K562 (cell line): ENCODE measurements at regions not wholly inside any gene's neighbourhood (a gene's known extent, or its start where the extent isn't known, plus 50 kb on each side); places are given as distances from the start of the nearest gene placed in this dataset.

ENCODE experiments used
- ELF1 ChIP-seq: fragments of 200-800 bp; sonication (Bioruptor generic); IDR thresholded peaks from 2 replicates; pipeline ENCODE4 v1.6.1; 2016; ENCODE audit warnings: missing genetic modification characterization, missing compliant biosample characterization
- KAT7 ChIP-seq: sonication (generic); formaldehyde crosslinking; IDR thresholded peaks from 2 replicates; pipeline ENCODE4 v1.8.0; 2022; ENCODE audit warnings: missing genetic modification reagents, mild to moderate bottlenecking, borderline replicate concordance
- MYNN ChIP-seq, 2 experiments: sonication (generic); formaldehyde crosslinking in 1 of 2; IDR thresholded peaks; 2 replicates each; pipeline versions ENCODE4 v1.5.0 to v1.6.1; 2016 to 2020; ENCODE audit warnings: antibody characterized with exemption in 1 of 2, missing genetic modification reagents in 1 of 2
- NR2C2 ChIP-seq, 2 experiments: fragments of 200-800 bp in 1 of 2; sonication (Bioruptor generic) in 1 of 2; sonication (generic) in 1 of 2; formaldehyde crosslinking in 1 of 2; IDR thresholded peaks; 2 replicates each; pipeline versions ENCODE4 v1.6.1 to v1.8.0; 2016 to 2022; ENCODE audit warnings: mild to moderate bottlenecking in 1 of 2, missing compliant biosample characterization in 1 of 2, missing genetic modification characterization in 1 of 2, missing genetic modification reagents in 1 of 2
- POU5F1 ChIP-seq: fragments of 150-350 bp; IDR thresholded peaks from 2 replicates; pipeline ENCODE4 v1.6.1; 2014; ENCODE audit warnings: borderline replicate concordance, low read length, low read depth, mild to moderate bottlenecking; ENCODE audit not compliant: partially characterized antibody
- PRDM10 ChIP-seq: fragments of 450-650 bp; IDR thresholded peaks from 2 replicates; pipeline ENCODE4 v1.6.1; 2018; ENCODE audit not compliant: partially characterized antibody
- RBM25 ChIP-seq: fragments of 200-400 bp; formaldehyde crosslinking; IDR thresholded peaks from 2 replicates; pipeline ENCODE4 v1.6.1; 2018; ENCODE audit warnings: low read length, low read depth, moderate library complexity; ENCODE audit not compliant: severe bottlenecking
- WHSC1 ChIP-seq: IDR thresholded peaks from one replicate; pipeline ENCODE4 v1.6.1; 2012; ENCODE audit warnings: low read length, control low read depth, inconsistent platforms
- ZBTB40 ChIP-seq, 2 experiments: fragments of 450-650 bp in 1 of 2; sonication (generic) in 1 of 2; formaldehyde crosslinking in 1 of 2; IDR thresholded peaks; 2 replicates each; pipeline versions ENCODE4 v1.7.1 to v1.9.0; 2016 to 2022; ENCODE audit warnings: inconsistent platforms in 1 of 2, mild to moderate bottlenecking in 1 of 2, missing genetic modification reagents in 1 of 2
- TF ChIP-seq, protein P1 (sequence below), 2 experiments: fragments of 200-800 bp in 1 of 2; sonication (Bioruptor generic) in 1 of 2; sonication (generic) in 1 of 2; formaldehyde crosslinking in 1 of 2; IDR thresholded peaks in 1 of 2; conservative IDR thresholded peaks in 1 of 2; 2 replicates each; pipeline versions ENCODE4 v1.5.0 to v1.6.1; 2016 to 2020; ENCODE audit warnings: missing compliant biosample characterization in 1 of 2, missing genetic modification characterization in 1 of 2, missing genetic modification reagents in 1 of 2

DNA sequence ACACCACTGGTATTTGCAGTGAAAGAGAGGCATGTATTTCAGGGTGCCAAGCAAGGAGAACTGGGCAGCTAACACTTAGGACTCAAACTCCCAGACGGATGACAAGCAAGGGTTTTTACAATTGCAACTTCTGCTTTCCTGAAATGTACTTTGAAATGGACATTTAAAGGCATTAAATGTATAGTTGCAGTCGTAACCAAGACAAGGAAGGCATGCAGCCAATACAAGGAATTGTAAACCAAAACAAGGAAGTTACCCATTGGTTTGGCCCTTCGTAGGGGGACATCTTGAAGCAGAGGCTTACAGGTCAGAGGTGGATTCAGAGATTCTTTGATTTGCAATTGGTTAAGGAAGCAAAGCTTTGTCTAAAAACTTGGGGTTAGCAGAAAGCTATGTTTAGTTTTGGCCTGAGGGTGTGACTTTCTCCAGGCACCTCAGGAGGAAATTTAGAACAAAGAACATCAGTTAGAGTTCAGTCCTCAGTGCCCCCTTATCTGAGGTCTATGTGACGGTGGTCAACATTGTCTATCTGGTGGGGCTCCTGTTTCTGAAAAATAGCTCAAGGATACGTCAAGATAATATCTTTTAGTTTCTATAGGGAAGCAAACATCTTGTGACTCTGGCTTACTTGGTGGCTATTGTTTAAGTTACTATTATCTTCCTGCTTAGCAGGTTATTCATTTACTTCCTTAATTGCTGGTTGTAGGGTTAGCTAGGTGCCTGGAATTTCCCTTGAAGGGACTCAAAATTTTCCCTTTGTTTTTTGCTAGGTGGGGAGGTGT, 266.0 kb downstream of the CD83 start (continued):
- no peak for TF ChIP-seq ZBTB40 (IDR thresholded peaks at IDR 0.05)
- TF ChIP-seq ZBTB40 (CRISPR knock-in tag; IDR thresholded peaks at IDR 0.05), result no peak
- peak; percentile 73 for TF ChIP-seq PRDM10
- TF ChIP-seq, protein P1, sequence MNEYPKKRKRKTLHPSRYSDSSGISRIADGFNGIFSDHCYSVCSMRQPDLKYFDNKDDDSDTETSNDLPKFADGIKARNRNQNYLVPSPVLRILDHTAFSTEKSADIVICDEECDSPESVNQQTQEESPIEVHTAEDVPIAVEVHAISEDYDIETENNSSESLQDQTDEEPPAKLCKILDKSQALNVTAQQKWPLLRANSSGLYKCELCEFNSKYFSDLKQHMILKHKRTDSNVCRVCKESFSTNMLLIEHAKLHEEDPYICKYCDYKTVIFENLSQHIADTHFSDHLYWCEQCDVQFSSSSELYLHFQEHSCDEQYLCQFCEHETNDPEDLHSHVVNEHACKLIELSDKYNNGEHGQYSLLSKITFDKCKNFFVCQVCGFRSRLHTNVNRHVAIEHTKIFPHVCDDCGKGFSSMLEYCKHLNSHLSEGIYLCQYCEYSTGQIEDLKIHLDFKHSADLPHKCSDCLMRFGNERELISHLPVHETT (CRISPR knock-in tag; conservative IDR thresholded peaks at IDR 0.05 in 1 of 2, IDR thresholded peaks at IDR 0.05 in 1 of 2), result 0 out of 4 replicates have a peak, but pooled peaks of 1 of the 2 experiments have one; percentile 33
- no peak for TF ChIP-seq POU5F1
- TF ChIP-seq RBM25, result no peak
- TF ChIP-seq NR2C2 (CRISPR knock-in tag; IDR thresholded peaks at IDR 0.05), result no peak
- TF ChIP-seq NR2C2 (tag; IDR thresholded peaks at IDR 0.05), result 0 out of 2 replicates have a peak, but pooled peaks have one; percentile 35
- no peak for TF ChIP-seq MYNN (IDR thresholded peaks at IDR 0.05)
- no peak for TF ChIP-seq MYNN (CRISPR knock-in tag; IDR thresholded peaks at IDR 0.05)
- TF ChIP-seq KAT7 (CRISPR knock-in tag), result no peak
- TF ChIP-seq ELF1 (tag), result no peak
- no peak for TF ChIP-seq WHSC1
